Endothelial cell of umbilical vein (primary cell): ENCODE measurements at regions not wholly inside any gene's neighbourhood (a gene's known extent, or its start where the extent isn't known, plus 50 kb on each side); places are given as distances from the start of the nearest gene placed in this dataset.

Experiments used
- BruUV-seq: library from RNA; stranded (reverse); fragments of 400-500 nt; replicated peaks from 2 replicates; lab custom pipeline; 2021; lab: Mats Ljungman, UMichigan
- CTCF ChIA-PET: fragments of 300-600, 350-600 bp; sonication (Branson Sonifier 250); formaldehyde crosslinking; loops from one replicate; lab custom pipeline; 2021; ENCODE audit warnings: antibody characterized with exemption, inconsistent platforms; lab: Charles Lee
- POLR2A ChIA-PET: fragments of 300-600, 350-600 bp; sonication (Branson Sonifier 250); formaldehyde crosslinking; loops from one replicate; lab custom pipeline; 2021; ENCODE audit warnings: antibody characterized with exemption, inconsistent platforms; lab: Charles Lee
- DNase-seq: peaks from one replicate; pipeline ENCODE4 v3.0.0-alpha.2; 2011; ENCODE audit warnings: low read depth, low spot score
- FAIRE-seq: peaks from 2 replicates; lab custom pipeline; 2011; peaks lifted over from hg19 to GRCh38; lab: Jason Lieb, UNC
- H2AFZ ChIP-seq: 2 replicates; pipeline ENCODE4 v1.6.0; 2012; ENCODE audit warnings: low read depth, low read length, control low read depth, inconsistent platforms
- H3K27ac ChIP-seq: 2 replicates; pipeline ENCODE4 v1.5.1; 2011; ENCODE audit warnings: low read depth, mild to moderate bottlenecking, control low read depth, low read length, moderate library complexity; ENCODE audit not compliant: insufficient read depth
- H3K27me3 ChIP-seq, 2 experiments: 2 replicates each; pipeline versions ENCODE4 v1.6.0 to v1.6.1; 2011; ENCODE audit warnings: low read length in 2 of 2, mixed read lengths in 1 of 2; ENCODE audit not compliant: control insufficient read depth in 2 of 2, insufficient read depth in 2 of 2
- H3K36me3 ChIP-seq, 2 experiments: 2 replicates in 1 of 2; 3 replicates in 1 of 2; pipeline ENCODE4 v1.5.1; 2011; ENCODE audit warnings: low read length in 2 of 2, mild to moderate bottlenecking in 1 of 2, moderate library complexity in 1 of 2; ENCODE audit not compliant: control insufficient read depth in 2 of 2, insufficient read depth in 2 of 2; ENCODE audit errors: extremely low read depth in 1 of 2
- H3K4me1 ChIP-seq: 3 replicates; pipeline ENCODE4 v1.5.1; 2011; ENCODE audit warnings: mild to moderate bottlenecking, low read length; ENCODE audit not compliant: control insufficient read depth, insufficient read depth; ENCODE audit errors: extremely low read depth
- H3K4me2 ChIP-seq: 2 replicates; pipeline ENCODE4 v1.6.1; 2011; ENCODE audit warnings: low read length, control low read depth, mixed read lengths; ENCODE audit not compliant: insufficient read depth
- H3K4me3 ChIP-seq, 3 experiments: fragments of 200-600 bp in 1 of 3; sonication (generic), shearing (Covaris generic) in 1 of 3; replicated peaks in 1 of 3; 2 replicates each; pipeline ENCODE4 v1.5.1; 2011 to 2016; ENCODE audit warnings: control low read depth in 3 of 3, low read length in 3 of 3, mild to moderate bottlenecking in 2 of 3, inconsistent platforms in 1 of 3, low read depth in 1 of 3, moderate library complexity in 1 of 3; ENCODE audit not compliant: insufficient read depth in 1 of 3
- H3K79me2 ChIP-seq: 2 replicates; pipeline ENCODE4 v1.6.0; 2012; ENCODE audit warnings: low read length, inconsistent platforms; ENCODE audit not compliant: control insufficient read depth, insufficient read depth
- H3K9ac ChIP-seq: replicated peaks from 2 replicates; pipeline ENCODE3; 2011; ENCODE audit warnings: low read length, control low read depth; ENCODE audit not compliant: insufficient read depth; ENCODE audit errors: extremely low read depth
- H3K9me1 ChIP-seq: replicated peaks from 3 replicates; pipeline ENCODE4 v1.6.0; 2011; ENCODE audit warnings: mild to moderate bottlenecking, low read length; ENCODE audit not compliant: control insufficient read depth, insufficient read depth; ENCODE audit errors: extremely low read depth
- H3K9me3 ChIP-seq: replicated peaks from 2 replicates; pipeline ENCODE4 v1.5.1; 2012; ENCODE audit warnings: low read length, inconsistent platforms; ENCODE audit not compliant: control insufficient read depth, insufficient read depth
- H4K20me1 ChIP-seq: replicated peaks from 2 replicates; pipeline ENCODE3; 2011; ENCODE audit warnings: mild to moderate bottlenecking, low read length; ENCODE audit not compliant: control insufficient read depth, insufficient read depth; ENCODE audit errors: extremely low read depth
- CTCF ChIP-seq, 2 donors: IDR thresholded peaks; 1 replicate in 1 of 2; 2 replicates in 1 of 2; pipeline ENCODE4 v1.5.1; 2011; ENCODE audit warnings: low read length in 2 of 2, mild to moderate bottlenecking in 2 of 2, moderate library complexity in 2 of 2, control low read depth in 1 of 2, inconsistent platforms in 1 of 2, low read depth in 1 of 2; ENCODE audit not compliant: insufficient read depth in 1 of 2; ENCODE audit errors: extremely low read depth in 1 of 2
- EZH2 ChIP-seq: IDR thresholded peaks from 2 replicates; pipeline ENCODE4 v1.6.1; 2012; ENCODE audit warnings: borderline replicate concordance, low read depth, mild to moderate bottlenecking, moderate library complexity, low read length, inconsistent platforms; ENCODE audit not compliant: severe bottlenecking
- FOS ChIP-seq: IDR thresholded peaks from 2 replicates; pipeline ENCODE4 v1.6.1; 2011; ENCODE audit warnings: mild to moderate bottlenecking, low read length, moderate library complexity, borderline replicate concordance; ENCODE audit not compliant: insufficient read depth
- GATA2 ChIP-seq: IDR thresholded peaks from 2 replicates; pipeline ENCODE4 v1.7.0; 2011; ENCODE audit warnings: low read depth, mild to moderate bottlenecking, moderate library complexity, mixed read lengths, low read length; ENCODE audit not compliant: insufficient read length, insufficient read depth
- JUN ChIP-seq: IDR thresholded peaks from 2 replicates; pipeline ENCODE4 v1.6.1; 2011; ENCODE audit warnings: borderline replicate concordance, low read depth; ENCODE audit not compliant: insufficient read length, insufficient read depth
- MAX ChIP-seq: IDR thresholded peaks from 2 replicates; pipeline ENCODE4 v1.6.1; 2011; ENCODE audit not compliant: insufficient read depth, insufficient read length
- MYC ChIP-seq: IDR thresholded peaks from one replicate; pipeline ENCODE4 v1.6.1; 2011; ENCODE audit warnings: mild to moderate bottlenecking, low read depth, low read length
- POLR2A ChIP-seq: IDR thresholded peaks from 2 replicates; pipeline ENCODE4 v1.6.1; 2012; ENCODE audit warnings: low read depth, mild to moderate bottlenecking, control low read depth, low read length
- POLR2AphosphoS5 ChIP-seq: IDR thresholded peaks from 2 replicates; pipeline ENCODE4 v1.6.1; 2012; ENCODE audit warnings: low read depth, mild to moderate bottlenecking, control low read depth, low read length, moderate library complexity; ENCODE audit not compliant: insufficient read depth
- dilution Hi-C: fragments of 300-500 bp; cut with MboI; formaldehyde crosslinking; loops from one replicate; pipeline ENCODE4 v1.15.0; 2019; ENCODE audit warnings: low sequenced_read_pairs; ENCODE audit not compliant: extremely low pct_ligation_motif_present
- intact Hi-C: fragments of 100-400 bp; cut with micrococcal nuclease; formaldehyde crosslinking; loops from one replicate; pipeline ENCODE4 v1.10.0; 2022

- Histone ChIP-seq H2AFZ (no peak overlapping the region), H3K36me3 (no peaks in the 10 kb centered on the region), H3K4me3 (no peak overlapping the region), H3K27ac (no peak overlapping the region), H3K79me2 (no peaks in the 10 kb centered on the region), H3K9me3 (no peaks in the 10 kb centered on the region), H3K4me1 (no peaks in the 10 kb centered on the region), H3K27me3 (no peaks in the 10 kb centered on the region), H3K9me1 (no peaks in the 10 kb centered on the region), H4K20me1 (no peaks in the 10 kb centered on the region), H3K4me2 (no peak overlapping the region), H3K9ac (no peak overlapping the region)
- ChIA-PET CTCF (no interaction called here), POLR2A (no interaction called here)
- TF ChIP-seq FOS (no peak), POLR2AphosphoS5 (no peak), GATA2 (no peak), CTCF (IDR thresholded peaks at IDR 0.05; ENCODE audit: extremely low read depth in 1 of 2, insufficient read depth in 1 of 2, low read depth in 1 of 2, low read length in 2 of 2) (no peak), JUN (no peak), POLR2A (no peak), MYC (no peak), MAX (no peak), EZH2 (no peak)
- FAIRE-seq, result no peak
- BruUV-seq, result no TSS peak
- dilution Hi-C loops, result no loop called here
- intact Hi-C loops, result no loop called here
- DNase-seq, result no peak
These were observed 78.8 kb upstream of the CRBN start for GRCh38 chr3:3258281-3258680.
